ENCODE measurements at regions not wholly inside any gene's neighbourhood (a gene's known extent, or its start where the extent isn't known, plus 50 kb on each side); places are given as distances from the start of the nearest gene placed in this dataset.

DNA sequence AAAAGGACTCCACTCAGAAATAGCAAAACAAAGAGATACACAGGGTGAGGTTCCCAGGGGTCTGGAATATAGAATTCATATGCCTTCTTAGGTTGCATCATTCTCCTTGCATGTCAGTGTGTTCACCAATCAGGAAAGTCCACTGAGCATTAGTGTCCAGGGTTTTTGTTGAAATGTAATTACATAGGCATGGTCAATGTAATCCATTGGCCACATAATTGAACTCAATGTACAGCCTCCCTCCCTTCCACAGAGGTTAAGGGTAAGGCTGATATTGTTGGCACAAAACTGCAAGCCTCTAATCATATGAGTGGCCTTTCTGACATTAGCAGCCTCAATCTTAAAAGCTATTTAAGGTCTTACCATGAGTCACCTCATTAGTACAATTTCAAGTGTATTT lies 736.1 kb upstream of the VSTM2A start:
- H3K27me3 ChIP-seq (ENCODE audit: control insufficient read depth in 1 of 2, insufficient read depth in 1 of 2, low read length in 2 of 2): no peaks in the 10 kb centered on the region
- no peak overlapping the region for H3K23ac ChIP-seq (ENCODE audit: low read length in 2 of 2)
- H2BK12ac ChIP-seq (ENCODE audit: low read length in 2 of 2): no peak overlapping the region
- H3K14ac ChIP-seq (ENCODE audit: low read length in 2 of 2): no peak overlapping the region
- no peak overlapping the region for H3K4me3 ChIP-seq (ENCODE audit: insufficient read depth in 1 of 2, low read depth in 1 of 2, low read length in 2 of 2)
- H3K9me3 ChIP-seq (ENCODE audit: control insufficient read depth, low read length): peaks cover 8% of the 10 kb centered on the region
- no peak overlapping the region for H2AK5ac ChIP-seq (ENCODE audit: low read length, severe bottlenecking)
- H3K9ac ChIP-seq (ENCODE audit: low read length): no peak overlapping the region
- H2AFZ ChIP-seq (ENCODE audit: low read depth, low read length): no peak overlapping the region
- no peaks in the 10 kb centered on the region for H3K4me1 ChIP-seq (ENCODE audit: control insufficient read depth, insufficient read depth, low read depth, low read length)
- no peak overlapping the region for H4K91ac ChIP-seq (ENCODE audit: low read length)
- DNase-seq: no peak
- H3K79me1 ChIP-seq (replicated peaks; ENCODE audit: low read length, poor library complexity, severe bottlenecking): no peaks in the 10 kb centered on the region
- no peak overlapping the region for H3K18ac ChIP-seq (ENCODE audit: low read depth in 1 of 2, low read length in 2 of 2)
- no peak overlapping the region for H2BK5ac ChIP-seq (ENCODE audit: low read depth, low read length, poor library complexity, severe bottlenecking)
- no peak overlapping the region for H3K4me2 ChIP-seq (ENCODE audit: low read length, poor library complexity, severe bottlenecking)
- no peaks in the 10 kb centered on the region for H3K36me3 ChIP-seq (ENCODE audit: control insufficient read depth in 1 of 2, insufficient read depth in 2 of 2, low read depth in 1 of 2, low read length in 2 of 2)
- no peak overlapping the region for H3K27ac ChIP-seq (ENCODE audit: low read length, poor library complexity, severe bottlenecking)
- H4K8ac ChIP-seq (ENCODE audit: low read length): no peak overlapping the region
- H3K4ac ChIP-seq (ENCODE audit: low read depth in 1 of 2, low read length in 2 of 2): no peak overlapping the region
- H2BK120ac ChIP-seq (ENCODE audit: low read depth, low read length): no peak overlapping the region
- H2BK15ac ChIP-seq (ENCODE audit: low read depth, poor library complexity, severe bottlenecking): no peak overlapping the region

DNA sequence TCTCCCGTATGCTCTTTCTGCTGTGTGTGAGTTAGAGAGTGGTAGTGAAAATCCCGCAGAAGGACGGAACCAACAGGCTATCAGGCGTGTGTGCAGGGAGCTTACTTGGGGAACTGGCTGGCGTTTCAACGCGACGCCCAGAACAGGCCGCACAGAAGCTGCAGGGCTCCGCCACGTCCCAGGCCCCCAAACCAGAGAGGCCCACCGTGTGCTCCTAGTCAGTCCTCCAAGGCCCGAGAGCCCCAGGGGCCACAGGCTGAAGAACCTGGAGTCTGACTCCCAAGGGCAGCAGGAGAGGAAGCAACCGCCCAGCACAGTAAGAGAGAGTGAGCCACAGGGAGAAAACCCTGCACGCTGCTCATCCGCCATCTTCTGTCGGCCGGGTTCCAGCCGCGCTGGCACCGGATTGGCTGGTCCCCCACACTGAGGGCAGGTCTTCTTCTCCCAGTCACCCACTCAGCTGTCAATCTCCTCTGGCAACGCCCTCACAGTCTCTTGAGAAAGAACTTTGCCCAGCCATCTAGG lies 730.6 kb upstream of the VSTM2A start:
- no peak for DNase-seq
- Histone ChIP-seq H3K79me1 (replicated peaks; ENCODE audit: low read length, poor library complexity, severe bottlenecking) (no peaks in the 10 kb centered on the region), H4K91ac (ENCODE audit: low read length) (no peak overlapping the region), H3K4me3 (ENCODE audit: insufficient read depth in 1 of 2, low read depth in 1 of 2, low read length in 2 of 2) (no peak overlapping the region), H3K4me1 (ENCODE audit: control insufficient read depth, insufficient read depth, low read depth, low read length) (no peaks in the 10 kb centered on the region), H3K4ac (ENCODE audit: low read depth in 1 of 2, low read length in 2 of 2) (no peak overlapping the region), H2AK5ac (ENCODE audit: low read length, severe bottlenecking) (no peak overlapping the region), H3K9ac (ENCODE audit: low read length) (no peak overlapping the region), H3K4me2 (ENCODE audit: low read length, poor library complexity, severe bottlenecking) (no peak overlapping the region), H2AFZ (ENCODE audit: low read depth, low read length) (no peak overlapping the region), H3K23ac (ENCODE audit: low read length in 2 of 2) (no peak overlapping the region), H2BK12ac (ENCODE audit: low read length in 2 of 2) (no peak overlapping the region), H3K18ac (ENCODE audit: low read depth in 1 of 2, low read length in 2 of 2) (no peak overlapping the region), H3K27ac (ENCODE audit: low read length, poor library complexity, severe bottlenecking) (no peak overlapping the region), H2BK5ac (ENCODE audit: low read depth, low read length, poor library complexity, severe bottlenecking) (no peak overlapping the region), H2BK120ac (ENCODE audit: low read depth, low read length) (no peak overlapping the region), H3K36me3 (ENCODE audit: control insufficient read depth in 1 of 2, insufficient read depth in 2 of 2, low read depth in 1 of 2, low read length in 2 of 2) (no peaks in the 10 kb centered on the region), H2BK15ac (ENCODE audit: low read depth, poor library complexity, severe bottlenecking) (no peak overlapping the region), H3K14ac (ENCODE audit: low read length in 2 of 2) (no peak overlapping the region), H3K9me3 (ENCODE audit: control insufficient read depth, low read length) (peaks cover 13% of the 10 kb centered on the region), H4K8ac (ENCODE audit: low read length) (no peak overlapping the region), H3K27me3 (ENCODE audit: control insufficient read depth in 1 of 2, insufficient read depth in 1 of 2, low read length in 2 of 2) (no peaks in the 10 kb centered on the region)
- WGBS: 91% methylated on average over 22 of the region's 22 CpGs

DNA sequence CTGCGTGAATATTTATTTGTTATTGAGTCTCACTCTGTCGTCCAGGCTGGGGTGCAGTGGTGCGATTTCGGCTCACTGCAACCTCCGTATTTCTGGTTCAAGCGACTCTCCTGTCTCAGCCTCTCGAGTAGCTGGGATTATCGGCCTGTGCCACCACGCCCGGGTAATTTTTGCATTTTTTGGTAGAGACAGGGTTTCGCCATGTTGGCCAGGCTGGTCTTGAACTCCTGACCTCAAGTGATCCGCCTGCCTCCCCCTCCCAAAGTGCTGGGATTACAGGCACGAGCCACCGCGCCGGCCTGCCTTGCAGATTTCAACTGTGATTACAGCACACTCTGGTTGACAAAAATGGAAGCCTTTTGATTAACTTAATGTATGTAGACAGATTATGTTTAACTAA lies 730.0 kb upstream of the VSTM2A start:
- H2BK5ac ChIP-seq (ENCODE audit: low read depth, low read length, poor library complexity, severe bottlenecking): no peak overlapping the region
- no peak overlapping the region for H3K4ac ChIP-seq (ENCODE audit: low read depth in 1 of 2, low read length in 2 of 2)
- no peak overlapping the region for H3K9ac ChIP-seq (ENCODE audit: low read length)
- H3K4me1 ChIP-seq (ENCODE audit: control insufficient read depth, insufficient read depth, low read depth, low read length): no peaks in the 10 kb centered on the region
- H3K14ac ChIP-seq (ENCODE audit: low read length in 2 of 2): no peak overlapping the region
- H4K8ac ChIP-seq (ENCODE audit: low read length): no peak overlapping the region
- 92% methylated on average over 16 of the region's 16 CpGs for WGBS
- no peaks in the 10 kb centered on the region for H3K79me1 ChIP-seq (replicated peaks; ENCODE audit: low read length, poor library complexity, severe bottlenecking)
- no peak overlapping the region for H4K91ac ChIP-seq (ENCODE audit: low read length)
- no peak overlapping the region for H3K18ac ChIP-seq (ENCODE audit: low read depth in 1 of 2, low read length in 2 of 2)
- H3K4me3 ChIP-seq (ENCODE audit: insufficient read depth in 1 of 2, low read depth in 1 of 2, low read length in 2 of 2): no peak overlapping the region
- no peak overlapping the region for H2AK5ac ChIP-seq (ENCODE audit: low read length, severe bottlenecking)
- DNase-seq: no peak
- no peaks in the 10 kb centered on the region for H3K27me3 ChIP-seq (ENCODE audit: control insufficient read depth in 1 of 2, insufficient read depth in 1 of 2, low read length in 2 of 2)
- peaks cover 13% of the 10 kb centered on the region for H3K9me3 ChIP-seq (ENCODE audit: control insufficient read depth, low read length)
- H3K36me3 ChIP-seq (ENCODE audit: control insufficient read depth in 1 of 2, insufficient read depth in 2 of 2, low read depth in 1 of 2, low read length in 2 of 2): no peaks in the 10 kb centered on the region
- no peak overlapping the region for H2AFZ ChIP-seq (ENCODE audit: low read depth, low read length)
- no peak overlapping the region for H2BK15ac ChIP-seq (ENCODE audit: low read depth, poor library complexity, severe bottlenecking)
- no peak overlapping the region for H2BK120ac ChIP-seq (ENCODE audit: low read depth, low read length)
- H3K23ac ChIP-seq (ENCODE audit: low read length in 2 of 2): no peak overlapping the region
- no peak overlapping the region for H3K4me2 ChIP-seq (ENCODE audit: low read length, poor library complexity, severe bottlenecking)
- H2BK12ac ChIP-seq (ENCODE audit: low read length in 2 of 2): no peak overlapping the region
- H3K27ac ChIP-seq (ENCODE audit: low read length, poor library complexity, severe bottlenecking): no peak overlapping the region

DNA sequence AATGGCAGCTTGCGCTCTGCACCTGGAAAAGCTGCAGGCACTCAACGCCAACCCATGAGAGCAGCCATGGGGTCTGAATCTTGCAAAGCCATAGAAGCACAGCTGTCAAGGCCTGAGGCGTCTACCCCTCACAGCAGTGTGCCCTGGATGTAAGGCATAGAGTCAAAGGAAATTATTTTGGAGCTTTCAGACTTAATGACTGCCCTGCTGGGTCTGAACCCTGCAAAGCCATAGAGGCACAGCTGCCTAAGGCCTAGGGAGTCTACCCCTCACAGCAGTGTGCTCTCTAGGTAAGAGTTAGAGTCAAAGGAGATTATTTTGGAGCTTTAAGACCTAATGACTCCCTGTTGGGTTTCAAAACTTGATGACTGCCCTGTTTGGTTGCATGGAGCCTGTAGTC lies 706.9 kb upstream of the VSTM2A start:
- no peaks in the 10 kb centered on the region for H3K27me3 ChIP-seq (ENCODE audit: control insufficient read depth in 1 of 2, insufficient read depth in 1 of 2, low read length in 2 of 2)
- no peak overlapping the region for H3K18ac ChIP-seq (ENCODE audit: low read depth in 1 of 2, low read length in 2 of 2)
- no peak overlapping the region for H3K23ac ChIP-seq (ENCODE audit: low read length in 2 of 2)
- no peak overlapping the region for H2AK5ac ChIP-seq (ENCODE audit: low read length, severe bottlenecking)
- H3K9me3 ChIP-seq (ENCODE audit: control insufficient read depth, low read length): peaks cover 15% of the 10 kb centered on the region
- H3K9ac ChIP-seq (ENCODE audit: low read length): no peak overlapping the region
- no peaks in the 10 kb centered on the region for H3K4me1 ChIP-seq (ENCODE audit: control insufficient read depth, insufficient read depth, low read depth, low read length)
- 76% methylated on average over 3 of the region's 3 CpGs for WGBS
- H4K91ac ChIP-seq (ENCODE audit: low read length): no peak overlapping the region
- H3K36me3 ChIP-seq (ENCODE audit: control insufficient read depth in 1 of 2, insufficient read depth in 2 of 2, low read depth in 1 of 2, low read length in 2 of 2): no peaks in the 10 kb centered on the region
- H3K79me1 ChIP-seq (replicated peaks; ENCODE audit: low read length, poor library complexity, severe bottlenecking): no peaks in the 10 kb centered on the region
- no peak overlapping the region for H4K8ac ChIP-seq (ENCODE audit: low read length)
- no peak overlapping the region for H2BK120ac ChIP-seq (ENCODE audit: low read depth, low read length)
- H2AFZ ChIP-seq (ENCODE audit: low read depth, low read length): no peak overlapping the region
- no peak overlapping the region for H2BK5ac ChIP-seq (ENCODE audit: low read depth, low read length, poor library complexity, severe bottlenecking)
- no peak overlapping the region for H3K14ac ChIP-seq (ENCODE audit: low read length in 2 of 2)
- no peak overlapping the region for H2BK15ac ChIP-seq (ENCODE audit: low read depth, poor library complexity, severe bottlenecking)
- H3K4me2 ChIP-seq (ENCODE audit: low read length, poor library complexity, severe bottlenecking): no peak overlapping the region
- no peak for DNase-seq
- no peak overlapping the region for H3K27ac ChIP-seq (ENCODE audit: low read length, poor library complexity, severe bottlenecking)
- no peak overlapping the region for H2BK12ac ChIP-seq (ENCODE audit: low read length in 2 of 2)
- no peak overlapping the region for H3K4me3 ChIP-seq (ENCODE audit: insufficient read depth in 1 of 2, low read depth in 1 of 2, low read length in 2 of 2)
- no peak overlapping the region for H3K4ac ChIP-seq (ENCODE audit: low read depth in 1 of 2, low read length in 2 of 2)

Measured in mesenchymal stem cell (in vitro differentiated cells and primary cell).